Tibial nerve (tissue), 3 donors: ENCODE measurements at regions not wholly inside any gene's neighbourhood (a gene's known extent, or its start where the extent isn't known, plus 50 kb on each side); places are given as distances from the start of the nearest gene placed in this dataset.

ENCODE experiments used
- CTCF ChIP-seq, 5 experiments: fragments of 200-600 bp in 3 of 5; fragments of 450-650 bp in 2 of 5; sonication (generic) in 3 of 5; IDR thresholded peaks; one replicate each; pipeline ENCODE4 v1.5.1; 2016 to 2019; ENCODE audit warnings: antibody characterized with exemption in 5 of 5, mild to moderate bottlenecking in 3 of 5, moderate library complexity in 2 of 5
- POLR2A ChIP-seq, 2 donors: fragments of 450-650 bp; IDR thresholded peaks; one replicate each; pipeline ENCODE4 v1.6.1; 2017; ENCODE audit warnings: antibody characterized with exemption in 2 of 2, mild to moderate bottlenecking in 2 of 2, moderate library complexity in 2 of 2

GRCh38 chr2:215770668-215771067 is 242.7 kb downstream of the MREG start:
- TF ChIP-seq CTCF (IDR thresholded peaks at IDR 0.05) (no peak), POLR2A (IDR thresholded peaks at IDR 0.05) (no peak)
